Keratinocyte (primary cell): ENCODE measurements at regions not wholly inside any gene's neighbourhood (a gene's known extent, or its start where the extent isn't known, plus 50 kb on each side); places are given as distances from the start of the nearest gene placed in this dataset.

Experiments used
- EZH2 ChIP-seq: IDR thresholded peaks from one replicate; pipeline ENCODE4 v1.6.1; 2012; ENCODE audit warnings: inconsistent platforms, mild to moderate bottlenecking, low read length, moderate library complexity
- TF ChIP-seq, protein P1 (sequence below), 3 experiments: IDR thresholded peaks in 1 of 3; conservative IDR thresholded peaks in 1 of 3; optimal IDR thresholded peaks in 1 of 3; 2 replicates in 2 of 3; 3 replicates in 1 of 3; pipeline versions ENCODE3 to v1.5.1; 2011; ENCODE audit warnings: low read length in 3 of 3, mild to moderate bottlenecking in 3 of 3, moderate library complexity in 2 of 3, control low read depth in 1 of 3, inconsistent platforms in 1 of 3; ENCODE audit not compliant: insufficient read depth in 2 of 3; ENCODE audit errors: extremely low read depth in 1 of 3

DNA sequence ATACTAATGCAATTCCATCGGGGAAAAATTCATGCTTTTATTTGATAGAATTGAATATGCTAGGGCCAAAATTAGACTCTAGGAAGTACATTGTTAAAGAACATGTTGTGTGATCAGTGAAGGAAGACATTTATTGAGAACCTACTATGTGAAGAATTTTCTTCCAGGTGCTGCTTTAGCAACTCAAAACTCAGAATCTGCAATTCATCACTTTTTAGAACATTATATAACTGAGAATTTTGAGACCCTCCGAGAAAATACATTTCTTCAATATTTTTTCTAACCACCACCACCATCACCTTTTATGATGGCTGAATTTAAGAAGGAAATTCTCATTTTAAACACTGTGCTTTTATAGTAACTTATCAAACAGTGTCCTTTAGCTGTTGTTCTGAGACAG is 315.2 kb downstream of the FIGN start:
- TF ChIP-seq, protein P1, sequence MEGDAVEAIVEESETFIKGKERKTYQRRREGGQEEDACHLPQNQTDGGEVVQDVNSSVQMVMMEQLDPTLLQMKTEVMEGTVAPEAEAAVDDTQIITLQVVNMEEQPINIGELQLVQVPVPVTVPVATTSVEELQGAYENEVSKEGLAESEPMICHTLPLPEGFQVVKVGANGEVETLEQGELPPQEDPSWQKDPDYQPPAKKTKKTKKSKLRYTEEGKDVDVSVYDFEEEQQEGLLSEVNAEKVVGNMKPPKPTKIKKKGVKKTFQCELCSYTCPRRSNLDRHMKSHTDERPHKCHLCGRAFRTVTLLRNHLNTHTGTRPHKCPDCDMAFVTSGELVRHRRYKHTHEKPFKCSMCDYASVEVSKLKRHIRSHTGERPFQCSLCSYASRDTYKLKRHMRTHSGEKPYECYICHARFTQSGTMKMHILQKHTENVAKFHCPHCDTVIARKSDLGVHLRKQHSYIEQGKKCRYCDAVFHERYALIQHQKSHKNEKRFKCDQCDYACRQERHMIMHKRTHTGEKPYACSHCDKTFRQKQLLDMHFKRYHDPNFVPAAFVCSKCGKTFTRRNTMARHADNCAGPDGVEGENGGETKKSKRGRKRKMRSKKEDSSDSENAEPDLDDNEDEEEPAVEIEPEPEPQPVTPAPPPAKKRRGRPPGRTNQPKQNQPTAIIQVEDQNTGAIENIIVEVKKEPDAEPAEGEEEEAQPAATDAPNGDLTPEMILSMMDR (optimal IDR thresholded peaks at IDR 0.05 in 1 of 3, IDR thresholded peaks at IDR 0.05 in 1 of 3, conservative IDR thresholded peaks at IDR 0.05 in 1 of 3; ENCODE audit: extremely low read depth in 1 of 3, insufficient read depth in 2 of 3, low read length in 3 of 3) = no peak
- TF ChIP-seq EZH2 = no peak
